OCI-LY1 (cell line): ENCODE measurements at regions not wholly inside any gene's neighbourhood (a gene's known extent, or its start where the extent isn't known, plus 50 kb on each side); places are given as distances from the start of the nearest gene placed in this dataset.

ENCODE experiments used
- CTCF ChIP-seq: fragments of 200-600 bp; sonication (generic), shearing (Covaris generic); IDR thresholded peaks from 2 replicates; pipeline ENCODE4 v1.5.1; 2017; ENCODE audit warnings: mild to moderate bottlenecking, antibody characterized with exemption, low read length, moderate library complexity, mixed read lengths
- EZH2 ChIP-seq: fragments of 200-600 bp; sonication (generic), shearing (Covaris generic); IDR thresholded peaks from 2 replicates; pipeline ENCODE4 v1.8.0; 2017; ENCODE audit warnings: borderline replicate concordance, mixed run types, mild to moderate bottlenecking, antibody characterized with exemption, low read length, moderate library complexity, mixed read lengths

DNA sequence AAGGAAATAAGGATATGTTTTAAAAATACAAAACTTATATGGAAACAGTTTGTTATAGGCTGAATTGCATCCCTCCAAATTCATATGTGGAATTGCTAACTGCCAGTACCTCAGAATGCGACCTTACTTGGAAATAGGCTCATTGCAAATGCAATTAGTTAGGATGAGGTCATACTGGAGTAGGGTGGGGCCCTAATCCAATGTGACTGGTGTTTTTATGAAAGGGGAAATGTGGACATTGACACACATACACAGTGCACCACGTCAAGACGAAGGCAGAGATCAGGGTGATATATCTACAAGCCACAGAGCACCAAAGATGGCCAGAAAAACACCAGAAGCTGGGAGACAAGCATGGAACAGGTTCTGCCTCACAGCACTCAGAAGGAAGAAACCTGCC, 494.2 kb downstream of the TSN start:
- no peak for TF ChIP-seq CTCF
- TF ChIP-seq EZH2 = no peak
